ENCODE measurements at regions not wholly inside any gene's neighbourhood (a gene's known extent, or its start where the extent isn't known, plus 50 kb on each side); places are given as distances from the start of the nearest gene placed in this dataset.
A peak's percentile ranks its signal among the peaks of the same experiment; 100 is the strongest.
"Not testable (repeated sequence)": the region's sequence is repeated elsewhere in the genome, so short reads cannot be mapped to it uniquely, and the experiment has no call there.

DNA sequence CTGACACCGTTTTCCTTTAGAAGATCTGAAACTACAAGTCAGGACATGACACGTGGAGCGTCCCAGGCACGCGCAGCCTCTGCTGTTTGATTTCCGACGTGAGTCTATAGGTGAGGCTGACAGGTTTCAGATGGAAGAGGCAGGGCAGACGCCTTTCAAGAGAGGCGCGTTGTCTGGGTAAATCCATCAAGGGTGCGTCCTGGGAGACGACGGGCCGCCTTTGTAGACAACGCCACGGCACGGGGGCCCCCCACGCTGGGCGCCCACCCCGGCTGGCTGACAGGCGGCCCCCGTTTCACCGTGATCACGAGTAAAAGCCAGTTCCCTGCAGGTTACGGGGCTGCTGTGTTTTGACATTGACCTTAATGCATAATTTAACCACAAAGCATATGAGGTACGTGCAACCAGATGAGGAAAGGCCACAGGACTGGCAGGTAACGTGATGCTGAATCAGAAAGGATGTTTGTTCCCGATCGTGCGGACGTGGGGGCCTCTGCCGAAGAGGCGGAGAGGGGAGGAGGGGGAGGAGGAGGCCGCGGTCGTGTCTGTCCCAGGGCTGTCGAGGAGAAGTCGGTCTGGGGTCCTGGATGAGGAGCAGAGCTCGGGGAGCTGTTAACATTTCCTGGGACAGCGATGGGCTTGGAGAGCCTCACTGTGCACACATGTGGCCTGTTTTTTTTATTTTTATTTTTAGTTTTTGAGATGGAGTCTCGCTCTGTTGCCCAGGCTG lies 51.1 kb upstream of the PPP2R3B start:
- H3K27ac Mint-ChIP-seq, result peak overlapping the region; percentile 75
- H3K4me3 Mint-ChIP-seq, result peak overlapping the region; percentile 50

DNA sequence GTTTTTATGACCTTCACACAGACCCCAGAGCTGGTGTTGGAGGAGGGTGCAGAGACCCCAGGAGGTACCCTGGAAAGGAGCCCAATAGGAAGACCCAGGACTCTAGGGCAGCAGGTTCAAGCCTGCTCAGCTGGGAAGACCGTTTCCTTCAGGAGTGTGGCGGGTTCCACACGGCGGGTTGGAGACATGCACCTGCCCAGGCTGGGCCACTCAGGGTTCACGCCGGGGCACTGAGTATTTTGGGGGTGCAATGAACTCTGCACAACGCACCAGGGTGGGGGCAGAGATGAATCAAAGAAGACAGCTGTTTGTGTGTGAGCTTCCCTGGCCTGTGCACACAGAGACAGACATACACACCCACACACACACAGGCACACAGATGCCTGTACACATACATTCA lies 52.5 kb upstream of the PPP2R3B start:
- Mint-ChIP-seq H3K27ac (no peak overlapping the region), H3K4me3 (no peak overlapping the region), H3K9me3 (peaks cover 33% of the 10 kb centered on the region), H3K36me3 (ENCODE audit: low read depth) (peaks cover 14% of the 10 kb centered on the region), H3K27me3 (ENCODE audit: low read depth) (peaks cover 3% of the 10 kb centered on the region), H3K4me1 (ENCODE audit: low read depth) (peaks cover 3% of the 10 kb centered on the region)
- no peak for DNase-seq (ENCODE audit: low spot score)

More for the DNA sequence above, 51.1 kb upstream of the PPP2R3B start:
- H3K27me3 Mint-ChIP-seq (ENCODE audit: low read depth), result peaks cover 3% of the 10 kb centered on the region
- peaks cover 3% of the 10 kb centered on the region for H3K4me1 Mint-ChIP-seq (ENCODE audit: low read depth)
- peaks cover 12% of the 10 kb centered on the region for H3K36me3 Mint-ChIP-seq (ENCODE audit: low read depth)
- H3K9me3 Mint-ChIP-seq, result peaks cover 33% of the 10 kb centered on the region
- no peak for DNase-seq (ENCODE audit: low spot score)

DNA sequence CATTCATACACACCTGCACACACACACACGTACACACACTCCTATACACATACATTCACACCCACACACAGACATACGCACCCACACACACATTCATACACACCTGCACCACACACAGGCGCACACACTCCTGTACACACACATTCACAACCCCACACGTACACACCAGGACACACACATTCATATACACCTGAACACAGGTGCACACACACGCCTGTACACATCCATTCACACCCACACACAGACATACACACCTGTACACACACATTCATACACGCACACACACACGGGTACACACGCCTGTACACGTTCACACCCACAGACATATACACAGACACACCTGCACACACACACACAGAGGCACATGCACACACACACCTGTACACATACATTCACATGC lies 53.0 kb upstream of the PPP2R3B start:
- Mint-ChIP-seq H3K27me3 (ENCODE audit: low read depth) (peaks cover 3% of the 10 kb centered on the region), H3K4me1 (ENCODE audit: low read depth) (peaks cover 3% of the 10 kb centered on the region), H3K9me3 (peaks cover 33% of the 10 kb centered on the region), H3K27ac (no peak overlapping the region), H3K4me3 (no peak overlapping the region), H3K36me3 (ENCODE audit: low read depth) (peaks cover 14% of the 10 kb centered on the region)
- DNase-seq (ENCODE audit: low spot score), result no peak

DNA sequence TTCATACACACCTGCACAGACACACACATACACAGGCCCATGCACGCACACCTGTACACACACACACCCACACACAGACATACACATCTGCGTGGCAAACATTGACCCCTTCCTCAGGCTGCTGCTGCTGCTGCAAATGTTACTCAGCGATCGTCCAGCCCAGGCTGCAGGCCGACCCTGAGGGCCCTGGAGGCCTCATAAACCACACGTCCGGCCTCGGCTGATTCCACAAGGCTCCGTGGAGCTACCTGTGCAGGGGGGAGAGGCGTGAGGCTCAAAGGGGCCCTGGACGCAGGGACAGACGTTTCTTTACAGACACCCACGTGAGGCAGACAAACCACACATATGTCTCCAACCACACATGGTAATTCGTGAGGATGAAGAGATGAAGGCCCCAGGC lies 53.9 kb upstream of the PPP2R3B start:
- peaks cover 14% of the 10 kb centered on the region for H3K36me3 Mint-ChIP-seq (ENCODE audit: low read depth)
- no peak overlapping the region for H3K4me3 Mint-ChIP-seq
- peaks cover 3% of the 10 kb centered on the region for H3K4me1 Mint-ChIP-seq (ENCODE audit: low read depth)
- DNase-seq (ENCODE audit: low spot score), result no peak
- H3K27ac Mint-ChIP-seq, result no peak overlapping the region
- H3K9me3 Mint-ChIP-seq, result peaks cover 29% of the 10 kb centered on the region
- peaks cover 3% of the 10 kb centered on the region for H3K27me3 Mint-ChIP-seq (ENCODE audit: low read depth)

DNA sequence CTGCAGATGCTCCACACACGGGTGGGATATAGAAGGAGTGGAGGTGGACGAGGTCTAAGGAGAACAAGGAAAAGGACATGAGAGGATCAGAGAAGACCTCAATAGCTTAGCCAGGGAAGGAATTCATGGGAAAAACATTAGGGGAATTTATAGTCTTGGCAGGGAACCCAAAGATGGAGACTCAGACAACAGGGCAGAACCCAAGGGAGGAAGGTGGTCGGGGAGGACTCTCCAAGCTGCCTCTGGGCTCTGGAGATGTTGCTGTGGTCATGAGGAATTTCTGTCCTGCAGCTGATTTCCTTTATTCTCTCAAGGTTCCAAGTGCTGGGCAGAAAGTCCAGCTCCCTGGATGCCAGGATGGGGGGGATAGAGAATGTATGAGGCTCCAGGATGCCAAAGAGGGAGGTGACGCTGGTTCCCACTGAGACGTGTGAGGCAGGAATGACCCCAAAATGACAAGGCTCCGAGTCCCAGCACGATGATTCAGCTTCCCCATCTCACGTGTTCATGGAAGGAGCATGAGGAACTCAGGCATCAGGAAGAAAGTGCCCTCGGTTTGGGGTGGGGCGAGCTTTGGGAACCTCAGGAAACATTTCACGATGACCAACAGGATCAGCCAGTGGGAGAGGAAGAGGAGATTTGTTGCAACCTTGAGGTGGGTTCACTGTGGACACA lies 57.0 kb upstream of the PPP2R3B start:
- Mint-ChIP-seq H3K27ac (no peak overlapping the region), H3K36me3 (ENCODE audit: low read depth) (peaks cover 12% of the 10 kb centered on the region), H3K27me3 (ENCODE audit: low read depth) (no peaks in the 10 kb centered on the region), H3K4me1 (ENCODE audit: low read depth) (no peaks in the 10 kb centered on the region), H3K9me3 (peaks cover 19% of the 10 kb centered on the region), H3K4me3 (no peak overlapping the region)
- DNase-seq (ENCODE audit: low spot score), result no peak

DNA sequence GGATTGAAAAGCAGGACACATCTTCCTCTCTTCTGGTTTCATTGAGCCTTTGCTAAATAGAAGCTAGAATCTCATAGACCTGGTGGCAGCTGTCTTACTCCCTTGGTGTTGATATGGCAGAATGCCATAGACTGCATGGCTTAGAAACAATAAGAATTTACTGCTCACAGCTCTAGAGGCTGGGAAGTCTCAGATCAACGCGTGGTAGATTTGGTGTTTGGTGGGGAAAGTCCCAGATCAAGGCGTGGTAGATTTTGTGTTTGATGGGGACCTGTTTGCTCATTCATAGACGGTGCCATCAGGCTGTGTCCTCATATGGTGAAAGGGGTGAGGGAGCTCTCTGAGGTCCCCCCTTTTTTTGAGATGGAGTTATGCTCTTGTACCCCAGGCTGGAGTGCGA lies 57.6 kb upstream of the PPP2R3B start:
- no peak for DNase-seq (ENCODE audit: low spot score)
- Mint-ChIP-seq H3K27ac (no peak overlapping the region), H3K4me1 (ENCODE audit: low read depth) (no peaks in the 10 kb centered on the region), H3K27me3 (ENCODE audit: low read depth) (no peaks in the 10 kb centered on the region), H3K9me3 (peaks cover 19% of the 10 kb centered on the region), H3K36me3 (ENCODE audit: low read depth) (peaks cover 12% of the 10 kb centered on the region), H3K4me3 (no peak overlapping the region)

DNA sequence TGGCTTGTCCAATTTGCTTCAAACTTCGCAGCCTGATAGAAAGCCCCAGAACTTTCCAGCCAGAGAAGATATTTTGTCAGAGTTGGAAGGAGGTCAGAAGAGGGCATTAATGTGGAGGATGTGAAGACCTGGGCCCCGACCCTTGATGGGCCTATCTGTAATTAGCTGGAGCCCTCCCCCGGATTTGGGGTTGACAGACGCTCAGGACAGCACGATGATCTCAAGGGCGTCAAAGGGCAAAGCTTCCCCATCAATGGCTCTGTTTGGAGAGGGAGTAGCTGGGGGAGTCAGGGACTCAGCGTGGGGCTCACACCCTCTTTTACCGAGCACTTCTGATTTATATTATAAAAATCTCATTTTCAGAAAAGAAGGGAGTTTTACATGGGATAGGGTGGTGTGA lies 59.0 kb upstream of the PPP2R3B start:
- Mint-ChIP-seq H3K27me3 (ENCODE audit: low read depth) (no peaks in the 10 kb centered on the region), H3K4me3 (no peak overlapping the region), H3K27ac (no peak overlapping the region), H3K36me3 (ENCODE audit: low read depth) (peaks cover 5% of the 10 kb centered on the region), H3K4me1 (ENCODE audit: low read depth) (no peaks in the 10 kb centered on the region), H3K9me3 (peaks cover 5% of the 10 kb centered on the region)
- DNase-seq (ENCODE audit: low spot score), result no peak

DNA sequence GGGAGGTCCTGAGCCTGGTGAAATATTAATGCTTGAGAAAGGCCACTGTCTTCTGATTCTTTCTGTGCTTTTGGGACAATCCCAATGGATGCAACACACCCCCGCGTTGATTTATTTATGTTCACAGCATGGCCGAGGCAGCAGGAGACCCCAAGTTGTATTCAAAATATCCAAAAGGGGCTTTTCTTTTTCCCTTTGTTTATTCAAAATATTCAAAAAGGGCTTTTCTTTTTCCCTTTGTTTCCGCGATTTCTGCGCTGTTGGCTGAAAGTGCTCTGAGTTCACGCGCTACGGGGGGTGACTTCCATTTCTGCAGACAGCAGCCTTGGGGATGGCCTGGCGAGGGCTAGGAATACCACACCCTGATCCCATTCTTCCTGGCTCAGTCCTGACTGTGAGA lies 59.5 kb upstream of the PPP2R3B start:
- DNase-seq (ENCODE audit: low spot score), result no peak
- Mint-ChIP-seq H3K27me3 (ENCODE audit: low read depth) (no peaks in the 10 kb centered on the region), H3K9me3 (no peaks in the 10 kb centered on the region), H3K36me3 (ENCODE audit: low read depth) (peaks cover 2% of the 10 kb centered on the region), H3K4me1 (ENCODE audit: low read depth) (no peaks in the 10 kb centered on the region), H3K4me3 (no peak overlapping the region), H3K27ac (no peak overlapping the region)

DNA sequence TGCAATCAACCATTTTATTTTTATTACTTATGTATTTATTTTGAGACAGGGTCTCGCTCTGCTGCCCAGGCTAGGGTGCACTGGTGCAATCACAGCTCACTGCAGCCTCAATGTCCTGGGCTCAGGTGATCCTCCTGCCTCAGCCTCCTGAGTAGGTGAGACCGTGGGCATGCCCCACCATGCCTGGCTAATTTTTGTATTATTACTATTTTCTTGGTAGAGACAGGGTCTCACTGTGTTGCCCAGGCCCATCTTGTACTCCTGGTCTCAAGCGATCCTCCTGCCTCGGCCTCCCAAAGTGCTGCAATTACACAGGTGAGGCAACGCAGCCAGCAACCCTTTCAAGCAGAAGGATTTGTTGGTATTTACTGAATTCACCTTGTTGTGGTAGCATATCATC lies 60.3 kb upstream of the PPP2R3B start:
- no peaks in the 10 kb centered on the region for H3K4me1 Mint-ChIP-seq (ENCODE audit: low read depth)
- peaks cover 2% of the 10 kb centered on the region for H3K36me3 Mint-ChIP-seq (ENCODE audit: low read depth)
- no peaks in the 10 kb centered on the region for H3K9me3 Mint-ChIP-seq
- no peak overlapping the region for H3K27ac Mint-ChIP-seq
- H3K4me3 Mint-ChIP-seq, result no peak overlapping the region
- no peaks in the 10 kb centered on the region for H3K27me3 Mint-ChIP-seq (ENCODE audit: low read depth)
- no peak for DNase-seq (ENCODE audit: low spot score)

DNA sequence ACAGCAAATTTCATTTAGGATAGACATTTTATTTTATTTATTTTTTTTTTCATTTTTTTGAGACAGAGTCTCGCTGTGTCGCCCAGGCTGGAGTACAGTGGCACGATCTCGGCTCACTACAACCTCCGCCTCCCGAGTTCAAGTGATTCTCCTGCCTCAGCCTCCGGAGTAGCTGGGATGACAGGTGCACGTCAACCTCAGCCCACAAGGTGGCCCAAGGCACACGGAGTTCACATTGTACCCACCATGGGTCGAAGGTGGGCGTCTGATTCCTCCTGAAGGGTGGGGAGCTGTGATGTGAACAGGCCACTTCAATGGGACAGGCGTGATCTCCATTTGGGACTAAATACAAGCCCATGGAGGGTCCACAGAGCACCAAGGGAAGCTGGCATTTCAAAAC lies 65.0 kb upstream of the PPP2R3B start:
- H3K27me3 Mint-ChIP-seq (ENCODE audit: low read depth); H3K4me3 Mint-ChIP-seq; H3K9me3 Mint-ChIP-seq; H3K36me3 Mint-ChIP-seq (ENCODE audit: low read depth); DNase-seq (ENCODE audit: low spot score); H3K4me1 Mint-ChIP-seq (ENCODE audit: low read depth); H3K27ac Mint-ChIP-seq: not testable (repeated sequence)

DNA sequence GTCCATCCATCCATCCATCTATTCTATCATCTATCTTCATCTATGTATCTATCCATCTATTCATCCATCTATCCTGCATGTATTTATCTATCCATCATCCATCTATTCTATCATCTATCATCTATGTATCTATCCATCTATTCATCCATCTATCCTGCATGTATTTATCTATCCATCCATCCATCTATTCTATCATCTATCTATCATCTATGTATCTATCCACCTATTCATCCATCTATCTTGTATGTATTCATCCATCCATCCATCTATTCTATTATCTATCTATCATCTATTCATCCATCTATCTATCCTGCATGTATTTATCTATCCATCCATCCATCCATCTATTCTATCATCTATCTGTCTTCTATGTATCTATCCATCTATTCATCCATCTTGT lies 65.9 kb upstream of the PPP2R3B start:
- H3K27me3 Mint-ChIP-seq (ENCODE audit: low read depth), result no peaks in the 10 kb centered on the region
- no peak overlapping the region for H3K27ac Mint-ChIP-seq
- H3K4me3 Mint-ChIP-seq, result no peak overlapping the region
- no peaks in the 10 kb centered on the region for H3K4me1 Mint-ChIP-seq (ENCODE audit: low read depth)
- peaks cover 12% of the 10 kb centered on the region for H3K9me3 Mint-ChIP-seq
- no peak for DNase-seq (ENCODE audit: low spot score)
- H3K36me3 Mint-ChIP-seq (ENCODE audit: low read depth), result no peaks in the 10 kb centered on the region

DNA sequence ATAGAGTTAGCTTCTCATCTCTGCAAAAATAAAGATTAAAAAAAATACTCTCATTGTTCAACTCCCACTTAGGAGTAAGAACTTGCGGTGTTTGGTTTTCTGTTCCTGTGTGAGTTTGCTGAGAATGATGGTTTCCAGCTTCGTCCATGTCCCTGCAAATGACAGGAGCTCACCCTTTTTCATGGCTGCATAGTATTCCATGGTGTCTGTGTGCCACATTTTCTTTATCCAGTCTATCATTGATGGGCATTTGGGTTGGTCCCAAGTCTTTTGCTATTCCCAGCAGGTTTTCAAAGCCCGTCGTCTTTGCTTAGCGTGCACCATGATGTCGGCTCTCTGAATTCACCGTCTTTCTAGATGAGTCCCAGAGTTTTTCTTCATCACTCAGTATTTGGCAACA lies 67.8 kb upstream of the PPP2R3B start:
- not testable (repeated sequence) for DNase-seq (ENCODE audit: low spot score); H3K27me3 Mint-ChIP-seq (ENCODE audit: low read depth); H3K36me3 Mint-ChIP-seq (ENCODE audit: low read depth); H3K27ac Mint-ChIP-seq; H3K4me1 Mint-ChIP-seq (ENCODE audit: low read depth); H3K4me3 Mint-ChIP-seq
- peaks cover 12% of the 10 kb centered on the region for H3K9me3 Mint-ChIP-seq

DNA sequence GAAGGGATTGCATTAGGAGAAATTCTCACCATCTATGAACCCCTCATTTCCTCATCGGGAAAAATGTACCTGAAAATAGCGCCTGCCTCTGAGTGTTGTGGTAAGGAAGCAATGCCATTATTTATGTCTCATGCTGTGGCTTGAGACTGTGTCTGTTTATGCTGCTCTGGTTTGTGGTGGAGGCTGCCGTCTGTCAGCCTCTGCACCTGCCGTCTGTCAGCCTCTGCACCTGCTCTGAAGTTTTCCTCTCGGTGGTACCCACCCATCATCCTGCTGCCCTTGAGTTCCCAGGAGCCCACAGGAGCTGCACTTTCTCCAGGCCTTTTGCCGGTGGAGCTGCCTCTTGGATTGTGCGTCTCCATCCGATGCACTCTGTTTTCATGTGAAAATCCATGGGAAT lies 68.5 kb upstream of the PPP2R3B start:
- Mint-ChIP-seq H3K36me3 (ENCODE audit: low read depth) (no peaks in the 10 kb centered on the region), H3K9me3 (peaks cover 12% of the 10 kb centered on the region), H3K4me3 (no peak overlapping the region), H3K27ac (no peak overlapping the region), H3K4me1 (ENCODE audit: low read depth) (no peaks in the 10 kb centered on the region), H3K27me3 (ENCODE audit: low read depth) (no peaks in the 10 kb centered on the region)
- no peak for DNase-seq (ENCODE audit: low spot score)

DNA sequence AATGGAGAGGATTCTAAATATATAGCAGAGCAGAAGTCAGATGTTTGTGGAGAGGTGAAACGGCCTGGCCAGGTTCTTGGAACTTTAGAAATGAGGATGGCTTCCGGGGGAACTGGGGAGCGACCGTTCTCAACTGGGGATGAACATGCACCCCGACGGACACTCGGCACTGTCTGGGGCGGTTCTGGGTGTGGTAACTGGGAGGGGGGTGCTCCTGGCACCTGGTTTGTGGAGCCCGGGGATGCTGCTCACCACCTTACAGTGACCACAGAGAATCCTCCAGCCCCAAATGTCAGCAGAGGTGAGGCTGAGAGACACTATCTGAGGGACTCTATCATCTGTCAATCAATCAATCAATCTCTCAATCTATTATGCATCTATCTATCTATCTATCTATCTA lies 69.0 kb upstream of the PPP2R3B start:
- Mint-ChIP-seq H3K36me3 (ENCODE audit: low read depth) (no peaks in the 10 kb centered on the region), H3K27me3 (ENCODE audit: low read depth) (no peaks in the 10 kb centered on the region), H3K4me1 (ENCODE audit: low read depth) (no peaks in the 10 kb centered on the region), H3K9me3 (peaks cover 12% of the 10 kb centered on the region), H3K27ac (no peak overlapping the region), H3K4me3 (no peak overlapping the region)
- DNase-seq (ENCODE audit: low spot score), result no peak

DNA sequence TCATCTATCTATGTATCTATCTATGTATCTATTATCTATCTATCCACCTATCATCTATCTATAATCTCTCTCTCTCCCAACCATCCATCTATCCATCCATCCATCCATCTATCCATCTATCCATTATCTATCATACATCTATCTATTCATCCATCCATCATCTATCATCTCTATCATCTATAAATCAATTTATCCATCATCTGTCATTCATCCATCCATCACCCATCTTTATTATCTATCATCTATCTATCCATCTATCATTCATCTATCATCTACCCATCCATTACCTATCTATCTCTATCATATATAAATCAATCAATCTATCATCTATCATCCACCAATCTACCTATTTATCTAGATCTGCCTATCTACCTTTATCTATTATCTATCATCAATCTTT lies 69.4 kb upstream of the PPP2R3B start:
- Mint-ChIP-seq H3K27ac (no peak overlapping the region), H3K9me3 (peaks cover 13% of the 10 kb centered on the region), H3K36me3 (ENCODE audit: low read depth) (no peaks in the 10 kb centered on the region), H3K4me1 (ENCODE audit: low read depth) (no peaks in the 10 kb centered on the region), H3K27me3 (ENCODE audit: low read depth) (no peaks in the 10 kb centered on the region), H3K4me3 (no peak overlapping the region)
- no peak for DNase-seq (ENCODE audit: low spot score)

Data from T-helper 2 cell treated with Interferon-gamma antibody and Interleukin-4, amounts not matched to agents 5 μg/mL and 100 μg/mL, for 36 hours (primary cell).